Fibroblast of lung (primary cell): ENCODE measurements at regions not wholly inside any gene's neighbourhood (a gene's known extent, or its start where the extent isn't known, plus 50 kb on each side); places are given as distances from the start of the nearest gene placed in this dataset.

Source experiments
- EZH2 ChIP-seq: IDR thresholded peaks from 2 replicates; pipeline ENCODE4 v1.5.1; 2012; ENCODE audit warnings: low read length, control low read depth, mild to moderate bottlenecking; ENCODE audit errors: missing control alignments
- TF ChIP-seq, protein P1 (sequence below), 2 donors: IDR thresholded peaks in 1 of 2; conservative IDR thresholded peaks in 1 of 2; 1 replicate in 1 of 2; 2 replicates in 1 of 2; pipeline ENCODE4 v1.5.1; 2011 to 2012; ENCODE audit warnings: low read length in 2 of 2, control low read depth in 1 of 2, inconsistent platforms in 1 of 2, low read depth in 1 of 2, mild to moderate bottlenecking in 1 of 2

GRCh38 chr2:51559026-51559425 lies 527.1 kb upstream of the NRXN1 start:
- no peak for TF ChIP-seq EZH2
- TF ChIP-seq, protein P1, sequence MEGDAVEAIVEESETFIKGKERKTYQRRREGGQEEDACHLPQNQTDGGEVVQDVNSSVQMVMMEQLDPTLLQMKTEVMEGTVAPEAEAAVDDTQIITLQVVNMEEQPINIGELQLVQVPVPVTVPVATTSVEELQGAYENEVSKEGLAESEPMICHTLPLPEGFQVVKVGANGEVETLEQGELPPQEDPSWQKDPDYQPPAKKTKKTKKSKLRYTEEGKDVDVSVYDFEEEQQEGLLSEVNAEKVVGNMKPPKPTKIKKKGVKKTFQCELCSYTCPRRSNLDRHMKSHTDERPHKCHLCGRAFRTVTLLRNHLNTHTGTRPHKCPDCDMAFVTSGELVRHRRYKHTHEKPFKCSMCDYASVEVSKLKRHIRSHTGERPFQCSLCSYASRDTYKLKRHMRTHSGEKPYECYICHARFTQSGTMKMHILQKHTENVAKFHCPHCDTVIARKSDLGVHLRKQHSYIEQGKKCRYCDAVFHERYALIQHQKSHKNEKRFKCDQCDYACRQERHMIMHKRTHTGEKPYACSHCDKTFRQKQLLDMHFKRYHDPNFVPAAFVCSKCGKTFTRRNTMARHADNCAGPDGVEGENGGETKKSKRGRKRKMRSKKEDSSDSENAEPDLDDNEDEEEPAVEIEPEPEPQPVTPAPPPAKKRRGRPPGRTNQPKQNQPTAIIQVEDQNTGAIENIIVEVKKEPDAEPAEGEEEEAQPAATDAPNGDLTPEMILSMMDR (conservative IDR thresholded peaks at IDR 0.05 in 1 of 2, IDR thresholded peaks at IDR 0.05 in 1 of 2; ENCODE audit: low read depth in 1 of 2, low read length in 2 of 2) = no peak
